Coronary artery (tissue), 2 donors: ENCODE measurements at regions not wholly inside any gene's neighbourhood (a gene's known extent, or its start where the extent isn't known, plus 50 kb on each side); places are given as distances from the start of the nearest gene placed in this dataset.
"Not testable (repeated sequence)": the region's sequence is repeated elsewhere in the genome, so short reads cannot be mapped to it uniquely, and the experiment has no call there.

Source experiments
- DNase-seq: peaks from one replicate; pipeline ENCODE4 v3.0.0-alpha.2; 2017; ENCODE audit warnings: low spot score
- H3K27ac ChIP-seq, 2 donors: fragments of 200-600 bp; sonication (generic); one replicate each; pipeline ENCODE4 v1.5.1; 2016 to 2019
- H3K4me3 ChIP-seq: fragments of 200-600 bp; sonication (generic); 2 replicates; pipeline ENCODE4 v1.5.1; 2016; ENCODE audit warnings: mild to moderate bottlenecking, moderate library complexity
- TF ChIP-seq, protein P1 (sequence below): fragments of 200-600 bp; sonication (generic); IDR thresholded peaks from one replicate; pipeline ENCODE4 v1.5.1; 2019; ENCODE audit warnings: antibody characterized with exemption

DNA sequence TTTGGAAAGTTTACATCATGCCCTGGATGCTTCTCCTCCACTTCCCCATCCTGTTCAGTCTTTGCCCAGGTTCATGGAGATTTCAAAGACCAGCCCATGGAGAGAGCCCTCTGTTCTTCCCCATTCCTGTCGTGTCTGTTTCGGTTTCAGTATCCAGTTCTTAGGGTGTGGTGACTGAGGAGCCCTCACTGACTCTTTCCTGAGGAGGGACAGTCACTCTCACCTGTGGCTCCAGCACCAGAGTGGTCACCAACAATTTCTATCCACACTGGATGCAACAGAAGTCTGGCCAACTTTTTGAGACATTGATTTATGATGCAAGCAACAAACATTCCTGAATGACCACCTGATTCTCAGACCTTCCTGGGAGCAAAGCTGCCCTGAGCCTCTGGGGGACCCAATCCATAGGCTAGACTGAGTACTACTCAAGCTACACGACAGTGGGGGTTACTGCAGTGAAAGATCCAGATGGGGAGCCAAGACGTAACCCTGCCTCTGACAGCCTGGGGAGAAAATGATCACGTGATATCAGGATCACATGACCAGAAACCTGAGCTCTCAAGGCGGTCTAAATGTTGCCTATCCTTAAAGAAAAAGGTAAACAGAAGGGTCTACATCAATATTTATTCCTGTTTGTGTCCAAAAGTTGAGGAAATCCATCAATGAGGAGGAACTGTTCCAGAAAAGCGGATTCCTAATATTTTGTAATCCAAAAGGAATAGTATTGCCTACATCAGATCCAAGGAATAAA, 76.2 kb upstream of the VPREB1 start:
- Histone ChIP-seq H3K4me3 (peak overlapping the region; percentile 42), H3K27ac (no peak overlapping the region)
- DNase-seq, result no peak
- TF ChIP-seq, protein P1, sequence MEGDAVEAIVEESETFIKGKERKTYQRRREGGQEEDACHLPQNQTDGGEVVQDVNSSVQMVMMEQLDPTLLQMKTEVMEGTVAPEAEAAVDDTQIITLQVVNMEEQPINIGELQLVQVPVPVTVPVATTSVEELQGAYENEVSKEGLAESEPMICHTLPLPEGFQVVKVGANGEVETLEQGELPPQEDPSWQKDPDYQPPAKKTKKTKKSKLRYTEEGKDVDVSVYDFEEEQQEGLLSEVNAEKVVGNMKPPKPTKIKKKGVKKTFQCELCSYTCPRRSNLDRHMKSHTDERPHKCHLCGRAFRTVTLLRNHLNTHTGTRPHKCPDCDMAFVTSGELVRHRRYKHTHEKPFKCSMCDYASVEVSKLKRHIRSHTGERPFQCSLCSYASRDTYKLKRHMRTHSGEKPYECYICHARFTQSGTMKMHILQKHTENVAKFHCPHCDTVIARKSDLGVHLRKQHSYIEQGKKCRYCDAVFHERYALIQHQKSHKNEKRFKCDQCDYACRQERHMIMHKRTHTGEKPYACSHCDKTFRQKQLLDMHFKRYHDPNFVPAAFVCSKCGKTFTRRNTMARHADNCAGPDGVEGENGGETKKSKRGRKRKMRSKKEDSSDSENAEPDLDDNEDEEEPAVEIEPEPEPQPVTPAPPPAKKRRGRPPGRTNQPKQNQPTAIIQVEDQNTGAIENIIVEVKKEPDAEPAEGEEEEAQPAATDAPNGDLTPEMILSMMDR, result no peak

DNA sequence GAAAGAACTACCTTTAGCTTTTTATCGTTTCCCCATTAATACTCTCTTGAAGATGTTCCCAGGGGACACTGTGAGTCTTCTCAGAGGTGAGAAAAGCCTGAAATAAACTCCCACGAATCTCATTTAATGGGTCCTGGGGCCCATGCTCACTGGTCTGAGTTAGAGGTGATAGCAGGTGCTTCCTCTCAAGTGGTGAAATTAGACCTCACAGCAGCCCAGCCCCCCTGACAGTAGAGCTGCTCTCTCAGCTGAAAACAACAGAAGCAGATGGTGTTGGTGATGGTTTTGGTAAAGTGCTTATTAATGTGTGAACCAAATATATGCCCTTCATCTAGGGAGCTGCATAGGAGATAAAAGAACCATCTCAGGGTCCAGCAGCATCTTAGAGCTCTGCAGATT, 76.8 kb upstream of the VPREB1 start:
- Histone ChIP-seq H3K27ac (no peak overlapping the region), H3K4me3 (no peak overlapping the region)
- TF ChIP-seq, protein P1, result no peak
- DNase-seq, result no peak

DNA sequence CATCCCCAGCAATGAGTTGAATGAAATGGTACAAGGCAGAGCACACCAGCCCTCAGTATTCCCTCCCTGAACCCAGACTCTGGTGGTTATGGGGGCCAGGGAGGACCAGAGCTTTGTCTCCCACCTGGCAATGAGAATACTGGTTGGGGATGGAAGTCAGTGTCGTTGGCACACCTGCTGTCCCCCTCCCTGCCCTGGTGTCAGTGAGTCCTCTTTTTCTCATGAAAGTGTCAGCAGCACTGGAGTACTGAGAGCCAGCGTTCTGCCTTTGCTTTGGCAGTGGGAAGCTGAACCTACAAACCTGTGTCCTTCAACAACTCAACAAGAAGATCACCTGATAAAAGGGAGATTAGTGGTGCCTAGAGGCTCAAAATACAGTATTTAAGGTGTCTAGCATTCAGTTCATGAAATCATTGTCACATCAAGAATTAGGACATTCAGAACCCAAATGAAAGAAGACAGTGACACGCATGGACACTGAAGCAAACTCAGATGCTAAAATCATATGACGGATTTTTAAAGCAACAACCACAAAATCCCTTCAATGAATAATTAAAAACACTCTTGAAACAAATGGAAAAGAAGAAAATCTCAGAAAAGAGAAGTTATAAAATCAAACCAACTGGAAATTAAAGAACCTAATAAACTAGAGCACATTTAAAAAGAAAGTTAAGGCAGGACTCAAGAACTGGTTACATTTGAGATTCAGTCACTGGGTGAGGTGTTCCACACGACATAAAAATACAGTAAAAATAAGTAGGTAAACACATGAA, 77.5 kb upstream of the VPREB1 start:
- H3K4me3 ChIP-seq, result no peak overlapping the region
- TF ChIP-seq, protein P1, result no peak
- H3K27ac ChIP-seq, result no peak overlapping the region
- no peak for DNase-seq

DNA sequence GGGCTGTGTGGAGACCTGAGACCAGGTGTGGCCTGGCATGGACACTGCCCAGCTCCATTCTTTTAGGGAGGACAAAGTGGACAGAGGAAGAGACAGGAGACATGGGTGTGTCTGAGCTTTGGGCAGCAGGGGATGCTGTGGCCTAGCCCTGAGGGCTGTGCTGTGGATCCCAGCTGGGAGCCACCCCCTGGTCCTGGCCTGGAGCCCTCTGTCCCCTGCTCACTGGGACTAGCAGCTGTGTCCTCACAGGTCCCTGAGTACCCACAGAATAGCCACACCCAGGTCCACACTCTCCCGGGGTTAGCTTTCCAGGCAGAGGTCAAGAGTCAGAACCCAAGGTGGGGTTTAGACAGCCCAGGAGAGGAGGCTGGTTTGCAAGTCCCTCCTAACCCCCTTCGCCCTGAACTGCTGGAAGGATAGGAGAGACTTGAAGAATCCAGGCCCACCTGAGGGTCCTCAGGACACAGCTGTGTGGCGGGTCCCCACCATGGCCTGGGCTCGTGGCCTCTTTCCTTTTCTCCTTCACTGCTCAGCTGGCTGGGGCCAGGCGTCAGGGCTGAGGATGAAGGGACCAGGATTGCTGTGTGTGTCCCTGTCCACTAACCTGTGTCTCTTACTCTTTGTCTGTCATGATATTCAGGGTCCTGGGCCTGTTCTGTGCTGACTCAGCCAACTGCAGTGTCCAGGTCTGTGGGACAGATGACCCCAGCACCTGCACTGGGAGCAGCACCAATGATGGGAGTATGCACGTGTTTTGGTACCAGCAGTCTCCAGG, 78.5 kb upstream of the VPREB1 start:
- TF ChIP-seq, protein P1, result no peak
- Histone ChIP-seq H3K4me3 (no peak overlapping the region), H3K27ac (no peak overlapping the region)
- DNase-seq, result no peak

DNA sequence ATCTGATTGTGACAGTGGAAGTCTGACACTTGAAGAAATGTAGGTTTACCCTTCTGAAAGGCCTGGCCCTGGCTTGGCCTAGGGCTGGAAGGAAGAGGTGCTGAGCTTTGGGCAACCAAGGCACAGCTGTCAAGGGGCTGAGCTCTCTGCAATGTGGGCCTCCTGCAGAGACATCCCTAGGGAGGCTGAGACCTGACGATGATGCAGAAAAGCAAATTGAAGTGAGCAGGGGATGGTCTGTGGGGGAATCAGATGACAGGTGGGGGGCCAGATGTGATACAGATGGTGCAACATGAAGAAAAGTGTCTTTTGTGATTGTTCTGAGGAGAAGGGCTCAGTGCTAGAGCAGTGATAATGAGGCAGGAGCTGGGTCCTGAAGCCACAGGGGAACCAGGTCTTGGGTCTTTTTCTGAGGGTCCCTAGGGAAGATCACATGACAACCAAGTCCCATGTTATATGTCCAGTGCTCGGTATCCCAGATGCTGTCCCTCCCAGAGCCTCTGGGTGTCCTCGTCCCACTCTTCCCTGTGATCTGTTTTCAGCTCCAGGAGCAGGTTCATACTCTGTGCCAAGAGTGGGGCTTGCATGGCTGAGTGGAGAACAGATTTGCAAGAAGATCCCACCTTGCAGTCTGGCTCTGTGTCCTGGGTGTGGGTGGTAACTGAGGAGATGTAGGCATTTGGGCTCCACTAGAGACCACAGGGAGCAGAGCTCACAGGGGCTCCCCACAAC, 79.9 kb upstream of the VPREB1 start:
- DNase-seq, result no peak
- TF ChIP-seq, protein P1, result no peak
- Histone ChIP-seq H3K4me3 (no peak overlapping the region), H3K27ac (no peak overlapping the region)

DNA sequence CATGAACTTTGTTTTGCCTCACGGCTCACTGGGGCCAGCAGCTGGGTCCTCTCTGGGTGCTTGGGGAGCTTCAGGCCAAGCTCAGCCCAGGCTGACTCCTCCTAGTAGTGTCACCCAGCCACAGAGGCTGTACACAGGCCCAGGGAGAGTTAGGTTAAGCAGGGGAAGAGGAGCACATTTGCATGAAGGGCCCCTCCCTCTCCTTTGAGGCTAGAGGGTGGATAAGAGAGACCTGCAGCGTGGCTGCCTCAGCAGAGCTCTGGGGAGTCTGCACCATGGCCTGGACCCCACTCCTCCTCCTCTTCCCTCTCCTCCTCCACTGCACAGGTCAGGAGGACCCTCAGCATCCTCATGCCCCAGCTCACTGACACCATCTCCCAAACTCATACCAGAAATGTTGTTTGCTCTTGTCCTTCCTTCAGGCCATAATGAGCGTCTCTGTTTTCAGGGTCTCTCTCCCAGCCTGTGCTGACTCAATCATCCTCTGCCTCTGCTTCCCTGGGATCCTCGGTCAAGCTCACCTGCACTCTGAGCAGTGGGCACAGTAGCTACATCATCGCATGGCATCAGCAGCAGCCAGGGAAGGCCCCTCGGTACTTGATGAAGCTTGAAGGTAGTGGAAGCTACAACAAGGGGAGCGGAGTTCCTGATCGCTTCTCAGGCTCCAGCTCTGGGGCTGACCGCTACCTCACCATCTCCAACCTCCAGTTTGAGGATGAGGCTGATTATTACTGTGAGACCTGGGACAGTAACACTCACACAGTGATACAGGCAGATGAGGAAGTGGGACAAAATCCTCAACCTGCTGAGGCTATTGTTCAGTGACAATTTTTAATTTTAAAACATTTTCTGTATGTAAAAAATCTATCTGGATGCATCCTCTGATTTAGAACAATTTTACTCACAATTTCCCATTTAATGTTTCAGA, 82.4 kb upstream of the VPREB1 start:
- Histone ChIP-seq H3K4me3 (no peak overlapping the region), H3K27ac (no peak overlapping the region)
- DNase-seq, result no peak
- TF ChIP-seq, protein P1, result no peak

DNA sequence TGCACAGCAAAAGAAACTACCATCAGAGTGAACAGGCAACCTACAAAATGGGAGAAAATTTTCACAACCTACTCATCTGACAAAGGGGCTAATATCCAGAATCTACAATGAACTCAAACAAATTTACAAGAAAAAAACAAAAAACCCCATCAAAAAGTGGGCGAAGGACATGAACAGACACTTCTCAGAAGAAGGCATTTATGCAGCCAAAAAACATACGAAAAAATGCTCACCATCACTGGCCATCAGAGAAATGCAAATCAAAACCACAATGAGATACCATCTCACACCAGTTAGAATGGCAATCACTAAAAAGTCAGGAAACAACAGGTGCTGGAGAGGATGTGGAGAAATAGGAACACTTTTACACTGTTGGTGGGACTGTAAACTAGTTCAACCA, 83.8 kb upstream of the VPREB1 start:
- not testable (repeated sequence) for H3K27ac ChIP-seq, DNase-seq, H3K4me3 ChIP-seq
